K562 (cell line): ENCODE measurements at regions not wholly inside any gene's neighbourhood (a gene's known extent, or its start where the extent isn't known, plus 50 kb on each side); places are given as distances from the start of the nearest gene placed in this dataset.

ENCODE experiments used
- ATF3 ChIP-seq, 2 experiments: fragments of 450-650 bp in 1 of 2; sonication (generic) in 1 of 2; formaldehyde crosslinking in 1 of 2; IDR thresholded peaks in 1 of 2; conservative IDR thresholded peaks in 1 of 2; 2 replicates each; pipeline versions ENCODE4 v1.6.1 to v1.8.1; 2016 to 2023; ENCODE audit warnings: mild to moderate bottlenecking in 2 of 2, moderate library complexity in 2 of 2, inconsistent platforms in 1 of 2, missing genetic modification reagents in 1 of 2
- CTCF ChIP-seq, 3 experiments: IDR thresholded peaks in 2 of 3; conservative IDR thresholded peaks in 1 of 3; 2 replicates each; pipeline ENCODE4 v1.5.1; 2011 to 2012; ENCODE audit warnings: low read length in 3 of 3, mild to moderate bottlenecking in 3 of 3, control low read depth in 2 of 3, improper control_type of control experiment in 1 of 3, inconsistent platforms in 1 of 3, low read depth in 1 of 3, mixed read lengths in 1 of 3, moderate library complexity in 1 of 3; ENCODE audit not compliant: insufficient read depth in 2 of 3
- EZH2 ChIP-seq: IDR thresholded peaks from 2 replicates; pipeline ENCODE4 v1.6.1; 2012; ENCODE audit warnings: low read depth, mild to moderate bottlenecking, inconsistent platforms, low read length, borderline replicate concordance
- FOXA3 ChIP-seq, 2 experiments: fragments of 450-650 bp in 1 of 2; sonication (generic) in 1 of 2; formaldehyde crosslinking; IDR thresholded peaks in 1 of 2; conservative IDR thresholded peaks in 1 of 2; 2 replicates each; pipeline versions ENCODE4 v1.4.0 to v1.8.0; 2020 to 2022; ENCODE audit warnings: mild to moderate bottlenecking in 2 of 2, missing genetic modification reagents in 1 of 2
- MTA3 ChIP-seq: fragments of 450-650 bp; formaldehyde crosslinking; IDR thresholded peaks from 2 replicates; pipeline ENCODE4 v1.6.1; 2017; ENCODE audit warnings: mild to moderate bottlenecking, borderline replicate concordance
- MYBL2 ChIP-seq, 2 experiments: fragments of 450-650 bp in 1 of 2; sonication (generic) in 1 of 2; formaldehyde crosslinking in 1 of 2; IDR thresholded peaks; 2 replicates each; pipeline versions ENCODE4 v1.6.1 to v1.8.1; 2017 to 2022; ENCODE audit warnings: borderline replicate concordance in 1 of 2, inconsistent platforms in 1 of 2, low read depth in 1 of 2, mild to moderate bottlenecking in 1 of 2, missing genetic modification reagents in 1 of 2, moderate library complexity in 1 of 2
- RAD21 ChIP-seq, 2 experiments: fragments of 250-450 bp in 1 of 2; fragments of 450-650 bp in 1 of 2; sonication (Bioruptor Pico) in 1 of 2; formaldehyde crosslinking in 1 of 2; IDR thresholded peaks in 1 of 2; conservative IDR thresholded peaks in 1 of 2; 2 replicates each; pipeline versions ENCODE4 v1.4.0 to v1.8.0; 2020 to 2022; ENCODE audit warnings: mild to moderate bottlenecking in 2 of 2, moderate library complexity in 1 of 2
- RB1 ChIP-seq: fragments of 450-650 bp; IDR thresholded peaks from 2 replicates; pipeline ENCODE4 v1.6.1; 2017; ENCODE audit warnings: low read depth, mild to moderate bottlenecking
- SP2 ChIP-seq: IDR thresholded peaks from 2 replicates; pipeline ENCODE4 v1.6.1; 2011; ENCODE audit warnings: mild to moderate bottlenecking, low read depth, low read length, moderate library complexity; ENCODE audit not compliant: poor library complexity, severe bottlenecking; ENCODE audit errors: extremely low read depth
- VEZF1 ChIP-seq: fragments of 200-800 bp; sonication (Bioruptor generic); IDR thresholded peaks from 2 replicates; pipeline ENCODE4 v1.6.1; 2017; ENCODE audit warnings: missing genetic modification characterization, missing compliant biosample characterization
- ZEB2 ChIP-seq: fragments of 450-650 bp; IDR thresholded peaks from 2 replicates; pipeline ENCODE4 v1.6.1; 2016
- TF ChIP-seq, protein P1 (sequence below): sonication (generic); formaldehyde crosslinking; IDR thresholded peaks from 2 replicates; pipeline ENCODE4 v1.8.0; 2022; ENCODE audit warnings: mild to moderate bottlenecking, missing genetic modification reagents
- TF ChIP-seq, protein P2 (sequence below): sonication (generic); formaldehyde crosslinking; IDR thresholded peaks from 2 replicates; pipeline ENCODE4 v1.5.0; 2020; ENCODE audit warnings: missing genetic modification reagents
- TF ChIP-seq, protein P3 (sequence below): fragments of 450-650 bp; formaldehyde crosslinking; IDR thresholded peaks from 2 replicates; pipeline ENCODE4 v1.4.0; 2022; ENCODE audit warnings: missing genetic modification characterization

DNA sequence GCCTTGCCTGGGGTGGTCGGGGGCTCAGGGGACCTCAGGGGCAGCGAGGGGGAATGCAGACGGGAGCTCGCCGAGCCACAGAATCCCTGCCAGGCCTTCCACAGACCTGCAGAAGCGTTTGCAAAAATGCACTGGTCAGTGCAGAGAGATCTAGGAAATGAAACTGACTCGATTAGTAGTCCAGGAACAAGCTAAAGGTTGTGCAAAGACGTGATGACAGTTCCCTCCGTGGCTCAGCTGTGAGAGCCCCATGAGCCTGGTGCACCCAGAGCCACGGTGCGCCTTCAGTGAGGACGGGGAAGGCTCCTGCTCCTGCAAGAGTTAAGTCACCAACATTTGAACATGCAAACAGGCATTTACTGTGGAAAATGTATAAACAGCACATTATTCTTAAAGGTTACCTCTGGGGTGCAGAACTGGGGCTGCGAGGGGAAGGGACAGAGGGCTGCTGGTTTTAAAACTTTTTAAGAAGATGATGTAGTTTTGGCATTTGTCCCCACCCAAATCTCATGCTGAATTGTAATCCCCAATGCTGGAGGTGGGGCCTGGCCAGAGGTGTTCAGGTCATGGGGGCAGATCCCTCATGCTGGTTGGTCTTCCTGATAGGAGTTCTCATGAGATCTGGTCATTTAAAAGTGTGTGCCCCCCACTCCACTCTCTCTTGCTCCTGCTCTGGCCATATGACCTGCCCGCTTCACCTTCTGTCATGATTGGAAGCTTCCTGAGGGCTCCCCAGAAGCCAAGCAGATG, 147.3 kb downstream of the DLL1 start:
- TF ChIP-seq, protein P1, sequence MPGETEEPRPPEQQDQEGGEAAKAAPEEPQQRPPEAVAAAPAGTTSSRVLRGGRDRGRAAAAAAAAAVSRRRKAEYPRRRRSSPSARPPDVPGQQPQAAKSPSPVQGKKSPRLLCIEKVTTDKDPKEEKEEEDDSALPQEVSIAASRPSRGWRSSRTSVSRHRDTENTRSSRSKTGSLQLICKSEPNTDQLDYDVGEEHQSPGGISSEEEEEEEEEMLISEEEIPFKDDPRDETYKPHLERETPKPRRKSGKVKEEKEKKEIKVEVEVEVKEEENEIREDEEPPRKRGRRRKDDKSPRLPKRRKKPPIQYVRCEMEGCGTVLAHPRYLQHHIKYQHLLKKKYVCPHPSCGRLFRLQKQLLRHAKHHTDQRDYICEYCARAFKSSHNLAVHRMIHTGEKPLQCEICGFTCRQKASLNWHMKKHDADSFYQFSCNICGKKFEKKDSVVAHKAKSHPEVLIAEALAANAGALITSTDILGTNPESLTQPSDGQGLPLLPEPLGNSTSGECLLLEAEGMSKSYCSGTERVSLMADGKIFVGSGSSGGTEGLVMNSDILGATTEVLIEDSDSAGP (CRISPR knock-in tag) = no peak
- TF ChIP-seq ATF3 (IDR thresholded peaks at IDR 0.05) (no peak), ATF3 (CRISPR knock-in tag; conservative IDR thresholded peaks at IDR 0.05) (no peak), SP2 (no peak), MYBL2 (IDR thresholded peaks at IDR 0.05; ENCODE audit: low read depth) (no peak), MYBL2 (CRISPR knock-in tag; IDR thresholded peaks at IDR 0.05; ENCODE audit: borderline replicate concordance) (no peak), VEZF1 (no peak), CTCF (IDR thresholded peaks at IDR 0.05 in 2 of 3, conservative IDR thresholded peaks at IDR 0.05 in 1 of 3; ENCODE audit: insufficient read depth in 2 of 3, low read depth in 1 of 3, low read length in 3 of 3) (no peak), ZEB2 (no peak), RB1 (no peak), EZH2 (no peak), FOXA3 (CRISPR knock-in tag; conservative IDR thresholded peaks at IDR 0.05 in 1 of 2, IDR thresholded peaks at IDR 0.05 in 1 of 2) (no peak), MTA3 (no peak), RAD21 (CRISPR knock-in tag; conservative IDR thresholded peaks at IDR 0.05 in 1 of 2, IDR thresholded peaks at IDR 0.05 in 1 of 2) (no peak)
- TF ChIP-seq, protein P2, sequence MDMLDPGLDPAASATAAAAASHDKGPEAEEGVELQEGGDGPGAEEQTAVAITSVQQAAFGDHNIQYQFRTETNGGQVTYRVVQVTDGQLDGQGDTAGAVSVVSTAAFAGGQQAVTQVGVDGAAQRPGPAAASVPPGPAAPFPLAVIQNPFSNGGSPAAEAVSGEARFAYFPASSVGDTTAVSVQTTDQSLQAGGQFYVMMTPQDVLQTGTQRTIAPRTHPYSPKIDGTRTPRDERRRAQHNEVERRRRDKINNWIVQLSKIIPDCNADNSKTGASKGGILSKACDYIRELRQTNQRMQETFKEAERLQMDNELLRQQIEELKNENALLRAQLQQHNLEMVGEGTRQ = no peak
- TF ChIP-seq, protein P3, sequence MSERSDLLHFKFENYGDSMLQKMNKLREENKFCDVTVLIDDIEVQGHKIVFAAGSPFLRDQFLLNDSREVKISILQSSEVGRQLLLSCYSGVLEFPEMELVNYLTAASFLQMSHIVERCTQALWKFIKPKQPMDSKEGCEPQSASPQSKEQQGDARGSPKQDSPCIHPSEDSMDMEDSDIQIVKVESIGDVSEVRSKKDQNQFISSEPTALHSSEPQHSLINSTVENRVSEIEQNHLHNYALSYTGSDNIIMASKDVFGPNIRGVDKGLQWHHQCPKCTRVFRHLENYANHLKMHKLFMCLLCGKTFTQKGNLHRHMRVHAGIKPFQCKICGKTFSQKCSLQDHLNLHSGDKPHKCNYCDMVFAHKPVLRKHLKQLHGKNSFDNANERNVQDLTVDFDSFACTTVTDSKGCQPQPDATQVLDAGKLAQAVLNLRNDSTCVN = no peak
